ENCODE measurements at regions not wholly inside any gene's neighbourhood (a gene's known extent, or its start where the extent isn't known, plus 50 kb on each side); places are given as distances from the start of the nearest gene placed in this dataset.

GRCh38 chr4:104909376-104909775 is 237.3 kb upstream of the TET2 start:
- no peak overlapping the region for H3K27ac Mint-ChIP-seq
- no peaks in the 10 kb centered on the region for H3K79me2 ChIP-seq (ENCODE audit: control insufficient read depth, insufficient read depth, low read length)
- H3K9me3 Mint-ChIP-seq (ENCODE audit: insufficient read depth), result peaks cover 4% of the 10 kb centered on the region
- DNase-seq (no peak), ATAC-seq (ENCODE audit: low read depth) (no peak)
- no peak overlapping the region for H3K4me3 ChIP-seq (ENCODE audit: control extremely low read depth in 1 of 5, extremely low read depth in 1 of 5, insufficient read depth in 1 of 5, low read depth in 2 of 5, low read length in 4 of 5)
- ChIA-PET CTCF (no interaction called here), POLR2A (no interaction called here)
- H3K36me3 ChIP-seq (replicated peaks in 1 of 2; ENCODE audit: control extremely low read depth in 1 of 2, control insufficient read depth in 1 of 2, extremely low read depth in 1 of 2, insufficient read depth in 2 of 2, low read length in 1 of 2), result no peaks in the 10 kb centered on the region
- H3K27me3 Mint-ChIP-seq, result peaks cover 7% of the 10 kb centered on the region
- H3K4me3 Mint-ChIP-seq, result no peak overlapping the region
- peaks cover 0 to 3% (median 0%) of the 10 kb centered on the region in 4 experiments for H3K27me3 ChIP-seq (replicated peaks in 1 of 4; ENCODE audit: control extremely low read depth in 1 of 4, control insufficient read depth in 3 of 4, insufficient read depth in 4 of 4, low read length in 3 of 4)
- H3K4me1 Mint-ChIP-seq, result no peaks in the 10 kb centered on the region
- H3K9me3 ChIP-seq (ENCODE audit: control extremely low read depth in 1 of 3, control insufficient read depth in 2 of 3, insufficient read depth in 1 of 3, low read length in 2 of 3), result no peaks in the 10 kb centered on the region
- TF ChIP-seq CTCF (IDR thresholded peaks at IDR 0.05) (no peak), EZH2 (IDR thresholded peaks at IDR 0.05; ENCODE audit: borderline replicate concordance, insufficient read depth, low read depth, low read length, poor library complexity, severe bottlenecking) (no peak)
- H3K27ac ChIP-seq (ENCODE audit: low read length in 2 of 2), result no peak overlapping the region
- WGBS (ENCODE audit: insufficient coverage), result no CpG with 5 or more reads among the region's 1 CpG
- H4K20me1 ChIP-seq (ENCODE audit: control insufficient read depth, insufficient read depth, low read length, poor library complexity, severe bottlenecking), result no peaks in the 10 kb centered on the region
- no peak overlapping the region for H3K4me2 ChIP-seq (replicated peaks; ENCODE audit: low read depth, low read length, poor library complexity, severe bottlenecking)
- intact Hi-C loops (cut with micrococcal nuclease), result no loop called here
- H3K4me1 ChIP-seq (ENCODE audit: control insufficient read depth in 2 of 2, insufficient read depth in 2 of 2, low read length in 2 of 2), result no peaks in the 10 kb centered on the region
- H3K9ac ChIP-seq (ENCODE audit: low read length), result no peak overlapping the region
- H2AFZ ChIP-seq (ENCODE audit: insufficient read depth, low read depth, low read length, poor library complexity, severe bottlenecking), result no peak overlapping the region

- Histone ChIP-seq H2AFZ (ENCODE audit: insufficient read depth, low read depth, low read length, poor library complexity, severe bottlenecking) (no peak overlapping the region), H3K27me3 (replicated peaks in 1 of 4; ENCODE audit: control extremely low read depth in 1 of 4, control insufficient read depth in 3 of 4, insufficient read depth in 4 of 4, low read length in 3 of 4) (peaks cover 0 to 3% (median 0%) of the 10 kb centered on the region in 4 experiments), H3K36me3 (replicated peaks in 1 of 2; ENCODE audit: control extremely low read depth in 1 of 2, control insufficient read depth in 1 of 2, extremely low read depth in 1 of 2, insufficient read depth in 2 of 2, low read length in 1 of 2) (no peaks in the 10 kb centered on the region), H3K27ac (ENCODE audit: low read length in 2 of 2) (no peak overlapping the region), H3K79me2 (ENCODE audit: control insufficient read depth, insufficient read depth, low read length) (no peaks in the 10 kb centered on the region), H3K9me3 (ENCODE audit: control extremely low read depth in 1 of 3, control insufficient read depth in 2 of 3, insufficient read depth in 1 of 3, low read length in 2 of 3) (no peaks in the 10 kb centered on the region), H3K4me1 (ENCODE audit: control insufficient read depth in 2 of 2, insufficient read depth in 2 of 2, low read length in 2 of 2) (no peaks in the 10 kb centered on the region), H3K4me3 (ENCODE audit: control extremely low read depth in 1 of 5, extremely low read depth in 1 of 5, insufficient read depth in 1 of 5, low read depth in 2 of 5, low read length in 4 of 5) (no peak overlapping the region), H3K4me2 (replicated peaks; ENCODE audit: low read depth, low read length, poor library complexity, severe bottlenecking) (no peak overlapping the region), H3K9ac (ENCODE audit: low read length) (no peak overlapping the region), H4K20me1 (ENCODE audit: control insufficient read depth, insufficient read depth, low read length, poor library complexity, severe bottlenecking) (no peaks in the 10 kb centered on the region)
- intact Hi-C loops (cut with micrococcal nuclease), result no loop called here
- ATAC-seq (ENCODE audit: low read depth) (no peak), DNase-seq (no peak)
- ChIA-PET CTCF (no interaction called here), POLR2A (no interaction called here)
- Mint-ChIP-seq H3K27ac (no peak overlapping the region), H3K9me3 (ENCODE audit: insufficient read depth) (peaks cover 4% of the 10 kb centered on the region), H3K27me3 (peaks cover 7% of the 10 kb centered on the region), H3K4me3 (no peak overlapping the region), H3K4me1 (no peaks in the 10 kb centered on the region)
- TF ChIP-seq CTCF (IDR thresholded peaks at IDR 0.05) (no peak), EZH2 (IDR thresholded peaks at IDR 0.05; ENCODE audit: borderline replicate concordance, insufficient read depth, low read depth, low read length, poor library complexity, severe bottlenecking) (no peak)
- WGBS (ENCODE audit: insufficient coverage), result no CpG with 5 or more reads among the region's 1 CpG
Measured at GRCh38 chr4:104912518-104912917, 234.2 kb upstream of the TET2 start.
